CD8-positive, alpha-beta memory T cell (primary cell): ENCODE measurements at regions not wholly inside any gene's neighbourhood (a gene's known extent, or its start where the extent isn't known, plus 50 kb on each side); places are given as distances from the start of the nearest gene placed in this dataset.
A peak's percentile ranks its signal among the peaks of the same experiment; 100 is the strongest.

ENCODE experiments used
- CTCF ChIA-PET: fragments of 350-600 bp; sonication (Branson Sonifier 250); formaldehyde crosslinking; loops from one replicate; lab custom pipeline; 2021; ENCODE audit warnings: antibody characterized with exemption; lab: Charles Lee
- POLR2A ChIA-PET: fragments of 350-600 bp; sonication (Branson Sonifier 250); formaldehyde crosslinking; loops from one replicate; lab custom pipeline; 2021; ENCODE audit warnings: antibody characterized with exemption; lab: Charles Lee
- DNase-seq, 5 donors: peaks; one replicate each; pipeline versions ENCODE4 v3.0.0 to v3.0.0-alpha.2; 2020 to 2022; ENCODE audit warnings: mixed read lengths in 1 of 5
- H3K27ac ChIP-seq: one replicate; pipeline ENCODE4 v1.7.0; 2013; ENCODE audit warnings: low read depth, mild to moderate bottlenecking, low read length, moderate library complexity
- H3K27me3 ChIP-seq: 2 replicates; pipeline ENCODE4 v1.7.0; 2013; ENCODE audit warnings: low read length, mild to moderate bottlenecking; ENCODE audit not compliant: insufficient read depth, poor library complexity, severe bottlenecking
- H3K36me3 ChIP-seq: 2 replicates; pipeline ENCODE4 v1.7.0; 2013; ENCODE audit warnings: mild to moderate bottlenecking, low read length, moderate library complexity; ENCODE audit not compliant: insufficient read depth
- H3K4me1 ChIP-seq: 2 replicates; pipeline ENCODE4 v1.7.0; 2013; ENCODE audit warnings: mild to moderate bottlenecking, low read length, moderate library complexity; ENCODE audit not compliant: insufficient read depth
- H3K4me3 ChIP-seq: 2 replicates; pipeline ENCODE4 v1.7.0; 2013; ENCODE audit warnings: mild to moderate bottlenecking, low read length
- H3K9me3 ChIP-seq: 2 replicates; pipeline ENCODE4 v1.7.0; 2013; ENCODE audit warnings: mild to moderate bottlenecking, low read length
- H3K27ac Mint-ChIP-seq, 8 donors: one replicate each; pipeline ENCODE4 v1.8.0; 2020 to 2021; ENCODE audit warnings: mixed read lengths in 8 of 8, mild to moderate bottlenecking in 6 of 8, inconsistent platforms in 3 of 8, moderate library complexity in 3 of 8
- H3K27me3 Mint-ChIP-seq, 2 donors: one replicate each; pipeline ENCODE4 v1.8.0; 2020 to 2021; ENCODE audit warnings: mixed read lengths in 2 of 2, mild to moderate bottlenecking in 1 of 2, moderate library complexity in 1 of 2
- H3K36me3 Mint-ChIP-seq, 3 donors: one replicate each; pipeline ENCODE4 v1.8.0; 2020 to 2021; ENCODE audit warnings: mixed read lengths in 3 of 3, inconsistent platforms in 1 of 3, mild to moderate bottlenecking in 1 of 3
- H3K4me1 Mint-ChIP-seq, 3 donors: one replicate each; pipeline ENCODE4 v1.8.0; 2020 to 2021; ENCODE audit warnings: mixed read lengths in 3 of 3, inconsistent platforms in 1 of 3, mild to moderate bottlenecking in 1 of 3
- H3K4me3 Mint-ChIP-seq, 7 donors: one replicate each; pipeline ENCODE4 v1.8.0; 2020 to 2021; ENCODE audit warnings: mixed read lengths in 7 of 7, mild to moderate bottlenecking in 6 of 7, moderate library complexity in 4 of 7, inconsistent platforms in 2 of 7
- H3K9me3 Mint-ChIP-seq, 5 donors: one replicate each; pipeline ENCODE4 v1.8.0; 2020 to 2022; ENCODE audit warnings: mixed read lengths in 5 of 5, mild to moderate bottlenecking in 3 of 5, moderate library complexity in 2 of 5, inconsistent platforms in 1 of 5

- no peaks in the 10 kb centered on the region for H3K36me3 ChIP-seq
- H3K27ac ChIP-seq = no peak overlapping the region
- ChIA-PET CTCF (no interaction called here), POLR2A (no interaction called here)
- Mint-ChIP-seq H3K9me3 (no peaks in the 10 kb centered on the region), H3K36me3 (no peaks in the 10 kb centered on the region), H3K27me3 (peaks cover 21% of the 10 kb centered on the region in 2 donors), H3K27ac (no peak overlapping the region), H3K4me1 (no peaks in the 10 kb centered on the region), H3K4me3 (no peak overlapping the region)
- no peak for DNase-seq
- no peak overlapping the region for H3K4me3 ChIP-seq
- H3K4me1 ChIP-seq = no peaks in the 10 kb centered on the region
- H3K9me3 ChIP-seq = no peaks in the 10 kb centered on the region
- H3K27me3 ChIP-seq = no peaks in the 10 kb centered on the region
These were observed 74.7 kb upstream of the SPTLC1 start for GRCh38 chr9:92189782-92190535.

DNA sequence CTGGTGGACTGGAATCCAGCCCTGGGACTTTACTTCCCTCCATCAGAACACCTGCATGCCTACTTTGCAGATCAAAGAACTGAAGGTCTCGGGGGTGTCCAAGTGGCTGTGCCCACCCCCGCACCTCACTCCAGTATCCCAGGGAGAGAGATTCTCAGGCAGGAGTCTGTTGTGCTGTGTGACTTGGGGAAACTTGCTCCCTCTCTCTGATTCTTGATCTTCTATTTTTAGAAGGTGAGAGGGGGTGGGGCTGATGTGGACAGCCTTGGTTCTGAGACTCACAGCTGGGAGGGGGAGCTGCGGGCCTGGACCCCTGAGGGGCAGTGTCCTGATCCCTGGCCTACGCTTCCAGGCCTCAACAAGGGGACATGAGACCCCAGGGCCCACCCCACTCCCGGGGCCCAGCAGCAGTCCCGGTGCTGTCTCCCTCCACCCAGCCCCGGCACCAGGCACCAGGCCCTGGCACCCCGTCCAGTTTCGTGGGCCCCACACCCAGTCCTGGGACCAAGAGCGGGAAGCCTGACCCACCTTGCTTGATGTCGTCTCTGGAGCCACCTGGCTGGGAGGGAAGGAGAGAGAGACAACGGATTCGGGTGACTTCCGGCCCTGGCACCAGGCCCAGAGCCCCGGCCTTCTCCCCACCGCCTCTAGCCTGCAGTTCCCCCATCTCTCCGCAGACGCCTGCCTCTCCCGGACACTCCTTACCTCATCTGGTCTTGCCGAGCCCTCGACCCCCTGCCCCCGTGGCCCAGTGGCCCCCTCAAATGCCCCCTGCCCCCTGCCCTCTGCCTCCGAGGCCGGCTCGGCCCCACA is 74.0 kb upstream of the SPTLC1 start:
- Mint-ChIP-seq H3K36me3 (no peaks in the 10 kb centered on the region), H3K4me3 (no peak overlapping the region), H3K27ac (no peak overlapping the region), H3K27me3 (peaks cover 19 to 20% of the 10 kb centered on the region in 2 donors), H3K4me1 (no peaks in the 10 kb centered on the region), H3K9me3 (no peaks in the 10 kb centered on the region)
- no peak overlapping the region for H3K27ac ChIP-seq
- ChIA-PET POLR2A (no interaction called here), CTCF (no interaction called here)
- no peaks in the 10 kb centered on the region for H3K4me1 ChIP-seq
- DNase-seq = peak in 1 of 5 donors; percentile 4
- H3K27me3 ChIP-seq = no peaks in the 10 kb centered on the region
- H3K9me3 ChIP-seq = no peaks in the 10 kb centered on the region
- no peaks in the 10 kb centered on the region for H3K36me3 ChIP-seq
- no peak overlapping the region for H3K4me3 ChIP-seq

- H3K9me3 Mint-ChIP-seq = no peaks in the 10 kb centered on the region
- DNase-seq = no peak
- H3K4me1 ChIP-seq = no peaks in the 10 kb centered on the region
- no peaks in the 10 kb centered on the region for H3K36me3 ChIP-seq
- H3K4me1 Mint-ChIP-seq = no peaks in the 10 kb centered on the region
- H3K27ac Mint-ChIP-seq = no peak overlapping the region
- peaks cover 13 to 14% of the 10 kb centered on the region in 2 donors for H3K27me3 Mint-ChIP-seq
- ChIA-PET CTCF (no interaction called here), POLR2A (no interaction called here)
- no peak overlapping the region for H3K4me3 Mint-ChIP-seq
- no peaks in the 10 kb centered on the region for H3K9me3 ChIP-seq
- no peak overlapping the region for H3K27ac ChIP-seq
- H3K4me3 ChIP-seq = no peak overlapping the region
- no peaks in the 10 kb centered on the region for H3K27me3 ChIP-seq
- no peaks in the 10 kb centered on the region for H3K36me3 Mint-ChIP-seq
These were observed 72.9 kb upstream of the SPTLC1 start for GRCh38 chr9:92187989-92188714.

- CTCF ChIA-PET = no interaction called here
- Mint-ChIP-seq H3K4me3 (no peak overlapping the region), H3K4me1 (no peaks in the 10 kb centered on the region), H3K27me3 (peaks cover 9 to 11% of the 10 kb centered on the region in 2 donors), H3K9me3 (no peaks in the 10 kb centered on the region), H3K36me3 (no peaks in the 10 kb centered on the region), H3K27ac (no peak overlapping the region)
- H3K4me3 ChIP-seq = no peak overlapping the region
- H3K36me3 ChIP-seq = no peaks in the 10 kb centered on the region
- no peaks in the 10 kb centered on the region for H3K9me3 ChIP-seq
- DNase-seq = no peak
- no peaks in the 10 kb centered on the region for H3K27me3 ChIP-seq
- no peak overlapping the region for H3K27ac ChIP-seq
- POLR2A ChIA-PET = no interaction called here
- no peaks in the 10 kb centered on the region for H3K4me1 ChIP-seq
These were observed 72.2 kb upstream of the SPTLC1 start for GRCh38 chr9:92187390-92187789.

DNA sequence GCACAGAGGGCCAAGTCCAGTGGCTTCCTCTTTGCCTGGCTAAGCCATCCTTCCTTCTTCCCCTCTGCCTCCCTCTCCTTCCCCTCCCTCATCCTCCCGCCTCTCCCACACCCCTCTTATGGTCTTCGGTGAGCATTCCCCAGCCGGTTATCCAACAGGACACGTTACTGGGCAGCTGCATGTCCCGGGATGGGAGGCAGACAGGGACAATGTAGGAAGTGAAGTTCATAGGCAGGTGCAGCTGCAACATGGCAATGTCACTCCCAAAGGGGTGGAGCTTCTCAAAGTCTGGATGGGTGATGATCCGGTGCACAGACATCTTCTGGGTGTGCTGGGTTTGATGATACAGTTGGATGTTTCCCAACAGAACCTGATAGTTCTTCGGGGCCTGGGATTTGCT is 71.4 kb upstream of the SPTLC1 start:
- DNase-seq = no peak
- ChIA-PET POLR2A (no interaction called here), CTCF (no interaction called here)
- H3K27me3 Mint-ChIP-seq = peaks cover 5 to 6% of the 10 kb centered on the region in 2 donors
- H3K27me3 ChIP-seq = no peaks in the 10 kb centered on the region
- H3K4me3 Mint-ChIP-seq = no peak overlapping the region
- H3K9me3 ChIP-seq = no peaks in the 10 kb centered on the region
- H3K36me3 ChIP-seq = no peaks in the 10 kb centered on the region
- H3K4me1 Mint-ChIP-seq = no peaks in the 10 kb centered on the region
- no peaks in the 10 kb centered on the region for H3K9me3 Mint-ChIP-seq
- H3K36me3 Mint-ChIP-seq = no peaks in the 10 kb centered on the region
- H3K4me3 ChIP-seq = no peak overlapping the region
- no peak overlapping the region for H3K27ac Mint-ChIP-seq
- H3K27ac ChIP-seq = no peak overlapping the region
- no peaks in the 10 kb centered on the region for H3K4me1 ChIP-seq

DNA sequence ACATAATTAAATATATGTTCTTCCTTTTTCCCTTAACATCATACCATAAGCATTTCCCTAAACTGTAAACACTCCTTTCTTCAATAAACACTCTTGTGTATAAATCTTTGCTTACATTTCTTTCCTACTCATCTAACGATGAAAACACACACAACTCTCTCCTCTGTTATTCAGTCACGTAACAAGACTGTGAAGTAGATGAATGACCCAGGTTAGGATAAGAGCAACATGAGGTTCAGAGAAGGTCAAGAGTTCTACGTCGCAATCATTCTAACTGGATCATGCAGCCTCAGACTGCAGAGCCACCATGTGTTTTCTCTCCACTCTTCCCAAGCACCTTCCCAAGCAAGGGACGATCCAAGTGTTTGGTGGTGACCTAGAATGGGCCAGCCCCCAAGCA is 70.5 kb upstream of the SPTLC1 start:
- H3K9me3 ChIP-seq = no peaks in the 10 kb centered on the region
- no peaks in the 10 kb centered on the region for H3K4me1 ChIP-seq
- Mint-ChIP-seq H3K36me3 (no peaks in the 10 kb centered on the region), H3K4me3 (no peak overlapping the region), H3K4me1 (no peaks in the 10 kb centered on the region), H3K27ac (peak overlapping the region in 1 of 8 donors; percentile 64), H3K27me3 (peaks cover 4% of the 10 kb centered on the region in 2 donors), H3K9me3 (no peaks in the 10 kb centered on the region)
- H3K36me3 ChIP-seq = no peaks in the 10 kb centered on the region
- ChIA-PET CTCF (no interaction called here), POLR2A (no interaction called here)
- DNase-seq = no peak
- H3K4me3 ChIP-seq = no peak overlapping the region
- no peak overlapping the region for H3K27ac ChIP-seq
- H3K27me3 ChIP-seq = no peaks in the 10 kb centered on the region

DNA sequence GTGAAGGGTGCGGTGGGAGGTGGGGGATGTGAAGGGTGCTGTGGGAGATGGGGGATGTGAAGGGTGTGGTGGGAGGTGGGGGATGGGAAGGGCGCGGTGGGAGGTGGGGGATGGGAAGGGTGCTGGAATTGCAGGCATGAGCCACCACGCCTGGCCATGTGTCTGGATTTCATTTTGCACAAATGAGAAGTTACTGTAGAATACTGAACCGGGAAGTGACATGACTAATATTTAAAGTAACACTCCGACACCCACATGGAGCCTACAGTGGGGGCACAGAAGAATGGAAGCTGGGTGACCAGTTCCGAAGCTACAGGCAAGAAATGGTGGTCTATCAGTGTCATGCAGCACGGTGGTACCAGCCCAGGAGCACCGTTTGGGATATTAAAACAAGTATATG is 69.9 kb upstream of the SPTLC1 start:
- Histone ChIP-seq H3K36me3 (no peaks in the 10 kb centered on the region), H3K27ac (no peak overlapping the region), H3K27me3 (no peaks in the 10 kb centered on the region), H3K9me3 (no peaks in the 10 kb centered on the region), H3K4me1 (no peaks in the 10 kb centered on the region), H3K4me3 (no peak overlapping the region)
- no peak overlapping the region for H3K4me3 Mint-ChIP-seq
- POLR2A ChIA-PET = no interaction called here
- H3K27ac Mint-ChIP-seq = no peak overlapping the region
- CTCF ChIA-PET = no interaction called here
- H3K4me1 Mint-ChIP-seq = no peaks in the 10 kb centered on the region
- H3K9me3 Mint-ChIP-seq = no peaks in the 10 kb centered on the region
- peaks cover 4% of the 10 kb centered on the region in 2 donors for H3K27me3 Mint-ChIP-seq
- DNase-seq = no peak
- no peaks in the 10 kb centered on the region for H3K36me3 Mint-ChIP-seq

- Mint-ChIP-seq H3K4me1 (no peaks in the 10 kb centered on the region), H3K27me3 (peaks cover 4% of the 10 kb centered on the region in 2 donors), H3K4me3 (no peak overlapping the region), H3K27ac (no peak overlapping the region), H3K36me3 (peaks cover 0 to 2% (median 0%) of the 10 kb centered on the region in 3 donors), H3K9me3 (no peaks in the 10 kb centered on the region)
- DNase-seq = no peak
- Histone ChIP-seq H3K36me3 (no peaks in the 10 kb centered on the region), H3K4me3 (no peak overlapping the region), H3K27ac (no peak overlapping the region), H3K27me3 (no peaks in the 10 kb centered on the region), H3K9me3 (no peaks in the 10 kb centered on the region), H3K4me1 (no peaks in the 10 kb centered on the region)
- CTCF ChIA-PET = no interaction called here
- POLR2A ChIA-PET = no interaction called here
These were observed 68.9 kb upstream of the SPTLC1 start for GRCh38 chr9:92184041-92184564.
